ENCODE measurements at regions not wholly inside any gene's neighbourhood (a gene's known extent, or its start where the extent isn't known, plus 50 kb on each side); places are given as distances from the start of the nearest gene placed in this dataset.

DNA sequence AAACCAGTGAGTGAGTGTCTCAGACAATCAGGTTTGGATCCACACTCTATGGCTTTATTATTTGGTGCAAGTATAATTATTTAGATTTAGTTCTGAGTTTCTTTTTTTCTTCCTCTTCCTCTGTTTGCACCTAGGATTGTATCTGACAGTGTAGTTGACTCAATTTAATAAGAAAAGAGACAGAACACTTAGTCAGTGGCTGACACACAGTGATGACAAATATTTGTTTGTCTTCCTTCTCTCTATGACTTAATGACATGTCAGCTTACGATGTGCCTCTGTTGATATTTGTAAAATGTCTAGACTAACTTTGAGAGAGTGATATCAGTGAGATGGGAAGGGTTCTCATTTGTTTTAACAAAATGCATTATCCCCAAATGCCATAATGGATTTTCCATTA is 129.5 kb upstream of the SLC10A2 start (continued):
- TF ChIP-seq, protein P1, sequence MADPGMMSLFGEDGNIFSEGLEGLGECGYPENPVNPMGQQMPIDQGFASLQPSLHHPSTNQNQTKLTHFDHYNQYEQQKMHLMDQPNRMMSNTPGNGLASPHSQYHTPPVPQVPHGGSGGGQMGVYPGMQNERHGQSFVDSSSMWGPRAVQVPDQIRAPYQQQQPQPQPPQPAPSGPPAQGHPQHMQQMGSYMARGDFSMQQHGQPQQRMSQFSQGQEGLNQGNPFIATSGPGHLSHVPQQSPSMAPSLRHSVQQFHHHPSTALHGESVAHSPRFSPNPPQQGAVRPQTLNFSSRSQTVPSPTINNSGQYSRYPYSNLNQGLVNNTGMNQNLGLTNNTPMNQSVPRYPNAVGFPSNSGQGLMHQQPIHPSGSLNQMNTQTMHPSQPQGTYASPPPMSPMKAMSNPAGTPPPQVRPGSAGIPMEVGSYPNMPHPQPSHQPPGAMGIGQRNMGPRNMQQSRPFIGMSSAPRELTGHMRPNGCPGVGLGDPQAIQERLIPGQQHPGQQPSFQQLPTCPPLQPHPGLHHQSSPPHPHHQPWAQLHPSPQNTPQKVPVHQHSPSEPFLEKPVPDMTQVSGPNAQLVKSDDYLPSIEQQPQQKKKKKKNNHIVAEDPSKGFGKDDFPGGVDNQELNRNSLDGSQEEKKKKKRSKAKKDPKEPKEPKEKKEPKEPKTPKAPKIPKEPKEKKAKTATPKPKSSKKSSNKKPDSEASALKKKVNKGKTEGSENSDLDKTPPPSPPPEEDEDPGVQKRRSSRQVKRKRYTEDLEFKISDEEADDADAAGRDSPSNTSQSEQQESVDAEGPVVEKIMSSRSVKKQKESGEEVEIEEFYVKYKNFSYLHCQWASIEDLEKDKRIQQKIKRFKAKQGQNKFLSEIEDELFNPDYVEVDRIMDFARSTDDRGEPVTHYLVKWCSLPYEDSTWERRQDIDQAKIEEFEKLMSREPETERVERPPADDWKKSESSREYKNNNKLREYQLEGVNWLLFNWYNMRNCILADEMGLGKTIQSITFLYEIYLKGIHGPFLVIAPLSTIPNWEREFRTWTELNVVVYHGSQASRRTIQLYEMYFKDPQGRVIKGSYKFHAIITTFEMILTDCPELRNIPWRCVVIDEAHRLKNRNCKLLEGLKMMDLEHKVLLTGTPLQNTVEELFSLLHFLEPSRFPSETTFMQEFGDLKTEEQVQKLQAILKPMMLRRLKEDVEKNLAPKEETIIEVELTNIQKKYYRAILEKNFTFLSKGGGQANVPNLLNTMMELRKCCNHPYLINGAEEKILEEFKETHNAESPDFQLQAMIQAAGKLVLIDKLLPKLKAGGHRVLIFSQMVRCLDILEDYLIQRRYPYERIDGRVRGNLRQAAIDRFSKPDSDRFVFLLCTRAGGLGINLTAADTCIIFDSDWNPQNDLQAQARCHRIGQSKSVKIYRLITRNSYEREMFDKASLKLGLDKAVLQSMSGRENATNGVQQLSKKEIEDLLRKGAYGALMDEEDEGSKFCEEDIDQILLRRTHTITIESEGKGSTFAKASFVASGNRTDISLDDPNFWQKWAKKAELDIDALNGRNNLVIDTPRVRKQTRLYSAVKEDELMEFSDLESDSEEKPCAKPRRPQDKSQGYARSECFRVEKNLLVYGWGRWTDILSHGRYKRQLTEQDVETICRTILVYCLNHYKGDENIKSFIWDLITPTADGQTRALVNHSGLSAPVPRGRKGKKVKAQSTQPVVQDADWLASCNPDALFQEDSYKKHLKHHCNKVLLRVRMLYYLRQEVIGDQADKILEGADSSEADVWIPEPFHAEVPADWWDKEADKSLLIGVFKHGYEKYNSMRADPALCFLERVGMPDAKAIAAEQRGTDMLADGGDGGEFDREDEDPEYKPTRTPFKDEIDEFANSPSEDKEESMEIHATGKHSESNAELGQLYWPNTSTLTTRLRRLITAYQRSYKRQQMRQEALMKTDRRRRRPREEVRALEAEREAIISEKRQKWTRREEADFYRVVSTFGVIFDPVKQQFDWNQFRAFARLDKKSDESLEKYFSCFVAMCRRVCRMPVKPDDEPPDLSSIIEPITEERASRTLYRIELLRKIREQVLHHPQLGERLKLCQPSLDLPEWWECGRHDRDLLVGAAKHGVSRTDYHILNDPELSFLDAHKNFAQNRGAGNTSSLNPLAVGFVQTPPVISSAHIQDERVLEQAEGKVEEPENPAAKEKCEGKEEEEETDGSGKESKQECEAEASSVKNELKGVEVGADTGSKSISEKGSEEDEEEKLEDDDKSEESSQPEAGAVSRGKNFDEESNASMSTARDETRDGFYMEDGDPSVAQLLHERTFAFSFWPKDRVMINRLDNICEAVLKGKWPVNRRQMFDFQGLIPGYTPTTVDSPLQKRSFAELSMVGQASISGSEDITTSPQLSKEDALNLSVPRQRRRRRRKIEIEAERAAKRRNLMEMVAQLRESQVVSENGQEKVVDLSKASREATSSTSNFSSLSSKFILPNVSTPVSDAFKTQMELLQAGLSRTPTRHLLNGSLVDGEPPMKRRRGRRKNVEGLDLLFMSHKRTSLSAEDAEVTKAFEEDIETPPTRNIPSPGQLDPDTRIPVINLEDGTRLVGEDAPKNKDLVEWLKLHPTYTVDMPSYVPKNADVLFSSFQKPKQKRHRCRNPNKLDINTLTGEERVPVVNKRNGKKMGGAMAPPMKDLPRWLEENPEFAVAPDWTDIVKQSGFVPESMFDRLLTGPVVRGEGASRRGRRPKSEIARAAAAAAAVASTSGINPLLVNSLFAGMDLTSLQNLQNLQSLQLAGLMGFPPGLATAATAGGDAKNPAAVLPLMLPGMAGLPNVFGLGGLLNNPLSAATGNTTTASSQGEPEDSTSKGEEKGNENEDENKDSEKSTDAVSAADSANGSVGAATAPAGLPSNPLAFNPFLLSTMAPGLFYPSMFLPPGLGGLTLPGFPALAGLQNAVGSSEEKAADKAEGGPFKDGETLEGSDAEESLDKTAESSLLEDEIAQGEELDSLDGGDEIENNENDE (IDR thresholded peaks at IDR 0.05; ENCODE audit: insufficient replicate concordance, low read length): no peak
